ENCODE measurements at regions not wholly inside any gene's neighbourhood (a gene's known extent, or its start where the extent isn't known, plus 50 kb on each side); places are given as distances from the start of the nearest gene placed in this dataset.

GRCh38 chr19:5224480-5224879 is 116.1 kb downstream of the PTPRS start:
- TF ChIP-seq CREB5 (CRISPR knock-in tag; IDR thresholded peaks at IDR 0.05; ENCODE audit: low read depth) (no peak), PPARA (CRISPR knock-in tag; IDR thresholded peaks at IDR 0.05; ENCODE audit: borderline replicate concordance) (no peak), TOX (CRISPR knock-in tag; IDR thresholded peaks at IDR 0.05; ENCODE audit: borderline replicate concordance) (no peak), ESRRG (CRISPR knock-in tag; IDR thresholded peaks at IDR 0.05) (no peak), ARNTL (CRISPR knock-in tag; IDR thresholded peaks at IDR 0.05; ENCODE audit: borderline replicate concordance, low read depth) (no peak), RARB (CRISPR knock-in tag; IDR thresholded peaks at IDR 0.05) (no peak), PATZ1 (CRISPR knock-in tag; IDR thresholded peaks at IDR 0.05; ENCODE audit: borderline replicate concordance) (no peak), SNAI2 (CRISPR knock-in tag; IDR thresholded peaks at IDR 0.05) (no peak), BACH2 (CRISPR knock-in tag; IDR thresholded peaks at IDR 0.05; ENCODE audit: borderline replicate concordance) (no peak), ZFP30 (CRISPR knock-in tag; IDR thresholded peaks at IDR 0.05) (no peak), CSRNP3 (CRISPR knock-in tag; IDR thresholded peaks at IDR 0.05) (no peak)
